Thoracic aorta (tissue), 2 donors: ENCODE measurements at regions not wholly inside any gene's neighbourhood (a gene's known extent, or its start where the extent isn't known, plus 50 kb on each side); places are given as distances from the start of the nearest gene placed in this dataset.

Source experiments
- ATAC-seq: fragments of 150-250 bp; one replicate; pipeline ENCODE4 v1.8.0; 2017; ENCODE audit warnings: low read depth; ENCODE audit not compliant: insufficient number of reproducible peaks, low FRiP score
- DNase-seq: peaks from one replicate; pipeline ENCODE4 v3.0.0-alpha.2; 2020; ENCODE audit warnings: low spot score
- H3K27ac ChIP-seq, 2 donors: fragments of 200-600 bp; sonication (generic); 1 replicate in 1 of 2; 2 replicates in 1 of 2; pipeline ENCODE4 v1.5.1; 2016; ENCODE audit warnings: mild to moderate bottlenecking in 2 of 2, moderate library complexity in 2 of 2
- H3K27me3 ChIP-seq: fragments of 200-600 bp; sonication (generic); replicated peaks from 2 replicates; pipeline ENCODE4 v1.6.0; 2016; ENCODE audit warnings: mild to moderate bottlenecking; ENCODE audit not compliant: insufficient read depth
- H3K36me3 ChIP-seq: fragments of 200-600 bp; sonication (generic); one replicate; pipeline ENCODE4 v1.5.1; 2016
- H3K4me1 ChIP-seq, 2 donors: fragments of 200-600 bp; sonication (generic); 1 replicate in 1 of 2; 2 replicates in 1 of 2; pipeline versions ENCODE4 v1.5.1 to v1.6.0; 2016; ENCODE audit warnings: low read depth in 2 of 2, mild to moderate bottlenecking in 1 of 2; ENCODE audit not compliant: control insufficient read depth in 1 of 2
- H3K4me3 ChIP-seq: fragments of 200-600 bp; sonication (generic); 2 replicates; pipeline ENCODE4 v1.5.1; 2016; ENCODE audit warnings: mild to moderate bottlenecking
- H3K9me3 ChIP-seq: fragments of 200-600 bp; sonication (generic); 2 replicates; pipeline ENCODE4 v1.5.1; 2016
- TF ChIP-seq, protein P1 (sequence below): fragments of 200-600 bp; sonication (generic); IDR thresholded peaks from one replicate; pipeline ENCODE4 v1.5.1; 2019; ENCODE audit warnings: antibody characterized with exemption

- ATAC-seq (no peak), DNase-seq (no peak)
- Histone ChIP-seq H3K4me3 (no peak overlapping the region), H3K9me3 (no peaks in the 10 kb centered on the region), H3K36me3 (no peaks in the 10 kb centered on the region), H3K27me3 (no peaks in the 10 kb centered on the region), H3K4me1 (peaks cover 21 to 44% of the 10 kb centered on the region in 2 donors), H3K27ac (peak overlapping the region; percentile 19 to 39)
- TF ChIP-seq, protein P1, sequence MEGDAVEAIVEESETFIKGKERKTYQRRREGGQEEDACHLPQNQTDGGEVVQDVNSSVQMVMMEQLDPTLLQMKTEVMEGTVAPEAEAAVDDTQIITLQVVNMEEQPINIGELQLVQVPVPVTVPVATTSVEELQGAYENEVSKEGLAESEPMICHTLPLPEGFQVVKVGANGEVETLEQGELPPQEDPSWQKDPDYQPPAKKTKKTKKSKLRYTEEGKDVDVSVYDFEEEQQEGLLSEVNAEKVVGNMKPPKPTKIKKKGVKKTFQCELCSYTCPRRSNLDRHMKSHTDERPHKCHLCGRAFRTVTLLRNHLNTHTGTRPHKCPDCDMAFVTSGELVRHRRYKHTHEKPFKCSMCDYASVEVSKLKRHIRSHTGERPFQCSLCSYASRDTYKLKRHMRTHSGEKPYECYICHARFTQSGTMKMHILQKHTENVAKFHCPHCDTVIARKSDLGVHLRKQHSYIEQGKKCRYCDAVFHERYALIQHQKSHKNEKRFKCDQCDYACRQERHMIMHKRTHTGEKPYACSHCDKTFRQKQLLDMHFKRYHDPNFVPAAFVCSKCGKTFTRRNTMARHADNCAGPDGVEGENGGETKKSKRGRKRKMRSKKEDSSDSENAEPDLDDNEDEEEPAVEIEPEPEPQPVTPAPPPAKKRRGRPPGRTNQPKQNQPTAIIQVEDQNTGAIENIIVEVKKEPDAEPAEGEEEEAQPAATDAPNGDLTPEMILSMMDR = no peak
Observed at GRCh38 chr4:31051151-31051550, 331.0 kb downstream of the PCDH7 start.

GRCh38 chr4:31051565-31051964 is 331.4 kb downstream of the PCDH7 start:
- H3K9me3 ChIP-seq = no peaks in the 10 kb centered on the region
- no peaks in the 10 kb centered on the region for H3K27me3 ChIP-seq
- no peak for DNase-seq
- H3K4me1 ChIP-seq = peaks cover 21 to 44% of the 10 kb centered on the region in 2 donors
- no peaks in the 10 kb centered on the region for H3K36me3 ChIP-seq
- TF ChIP-seq, protein P1 = no peak
- no peak for ATAC-seq
- peak overlapping the region in 1 of 2 donors; percentile 39 for H3K27ac ChIP-seq
- no peak overlapping the region for H3K4me3 ChIP-seq

DNA sequence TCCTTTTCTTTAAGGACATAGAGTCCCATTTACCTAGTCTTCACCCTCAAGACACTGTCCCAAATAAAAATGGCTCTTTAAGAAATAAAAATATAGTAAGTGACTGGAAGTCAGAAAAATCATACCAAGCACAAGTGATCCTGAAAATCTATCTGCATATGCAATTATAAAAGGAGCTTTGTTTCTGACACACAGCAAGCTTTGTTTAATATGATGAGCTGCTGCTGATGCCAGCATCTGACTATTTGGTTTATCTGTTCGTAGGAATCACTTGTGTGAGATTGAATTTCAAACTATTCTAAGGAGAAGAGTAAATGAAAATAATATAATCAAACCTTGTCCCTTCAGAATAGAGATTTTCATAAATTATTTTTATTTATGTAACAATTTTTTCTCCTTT is 332.4 kb downstream of the PCDH7 start:
- peak overlapping the region in 1 of 2 donors; percentile 39 for H3K27ac ChIP-seq
- no peaks in the 10 kb centered on the region for H3K9me3 ChIP-seq
- DNase-seq = no peak
- H3K27me3 ChIP-seq = no peaks in the 10 kb centered on the region
- ATAC-seq = no peak
- no peak overlapping the region for H3K4me3 ChIP-seq
- TF ChIP-seq, protein P1 = no peak
- H3K36me3 ChIP-seq = no peaks in the 10 kb centered on the region
- peaks cover 21 to 44% of the 10 kb centered on the region in 2 donors for H3K4me1 ChIP-seq

DNA sequence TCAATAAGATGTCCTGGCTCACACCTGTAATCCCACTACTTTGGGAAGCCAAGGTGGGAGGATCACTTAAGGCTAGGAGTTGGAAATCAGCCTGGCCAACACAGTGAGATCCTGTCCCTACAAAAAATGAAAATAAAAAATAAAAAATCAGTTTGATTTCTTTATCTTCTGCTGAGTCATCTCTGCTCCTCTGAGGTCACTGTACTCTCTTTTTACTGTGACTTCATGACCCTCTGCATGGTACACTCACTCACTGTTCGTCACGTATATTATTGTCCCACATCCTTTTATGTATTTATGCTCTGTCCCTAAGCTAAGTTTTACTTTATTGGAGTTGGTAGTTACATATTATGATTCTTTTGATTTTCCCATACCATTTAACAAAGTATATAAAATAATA is 333.3 kb downstream of the PCDH7 start:
- Histone ChIP-seq H3K36me3 (no peaks in the 10 kb centered on the region), H3K4me3 (no peak overlapping the region), H3K27ac (peak overlapping the region; percentile 8 to 39), H3K4me1 (peaks cover 17 to 41% of the 10 kb centered on the region in 2 donors), H3K27me3 (no peaks in the 10 kb centered on the region), H3K9me3 (no peaks in the 10 kb centered on the region)
- TF ChIP-seq, protein P1 = no peak
- DNase-seq (no peak), ATAC-seq (no peak)

- peak overlapping the region; percentile 24 to 37 for H3K27ac ChIP-seq
- TF ChIP-seq, protein P1 = no peak
- no peak overlapping the region for H3K4me3 ChIP-seq
- H3K9me3 ChIP-seq = no peaks in the 10 kb centered on the region
- H3K4me1 ChIP-seq = peaks cover 25 to 44% of the 10 kb centered on the region in 2 donors
- H3K36me3 ChIP-seq = no peaks in the 10 kb centered on the region
- DNase-seq = no peak
- no peaks in the 10 kb centered on the region for H3K27me3 ChIP-seq
- no peak for ATAC-seq
Observed at GRCh38 chr4:31054295-31054694, 334.1 kb downstream of the PCDH7 start.
